PC-9 (cell line): ENCODE measurements at regions not wholly inside any gene's neighbourhood (a gene's known extent, or its start where the extent isn't known, plus 50 kb on each side); places are given as distances from the start of the nearest gene placed in this dataset.

Source experiments
- EZH2 ChIP-seq: fragments of 200-600 bp; sonication (generic); IDR thresholded peaks from 2 replicates; pipeline ENCODE4 v1.8.0; 2017; ENCODE audit warnings: antibody characterized with exemption, low read depth
- TF ChIP-seq, protein P1 (sequence below): fragments of 200-600 bp; sonication (generic); conservative IDR thresholded peaks from 2 replicates; pipeline ENCODE4 v1.6.1; 2017; ENCODE audit warnings: mixed run types, antibody characterized with exemption, mild to moderate bottlenecking, moderate library complexity

DNA sequence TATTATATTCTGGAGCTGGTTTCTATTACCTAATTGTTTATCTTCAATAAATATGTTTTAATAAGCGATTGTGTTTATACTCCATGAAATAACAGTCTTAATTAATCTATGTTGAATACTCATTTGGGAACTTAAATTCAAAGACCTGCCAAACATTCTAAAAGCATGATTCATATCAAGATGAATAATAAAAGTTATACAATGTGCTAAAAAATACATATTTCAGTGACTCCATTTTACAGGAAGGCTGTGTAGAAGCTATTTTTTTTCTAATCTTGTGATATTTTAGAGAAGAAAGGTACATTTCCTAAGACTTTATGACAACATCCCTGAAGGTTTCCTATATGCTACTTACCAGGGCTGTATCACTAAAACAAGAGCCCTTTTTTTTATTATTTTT lies 417.9 kb downstream of the NFIB start:
- TF ChIP-seq EZH2 = no peak
- TF ChIP-seq, protein P1, sequence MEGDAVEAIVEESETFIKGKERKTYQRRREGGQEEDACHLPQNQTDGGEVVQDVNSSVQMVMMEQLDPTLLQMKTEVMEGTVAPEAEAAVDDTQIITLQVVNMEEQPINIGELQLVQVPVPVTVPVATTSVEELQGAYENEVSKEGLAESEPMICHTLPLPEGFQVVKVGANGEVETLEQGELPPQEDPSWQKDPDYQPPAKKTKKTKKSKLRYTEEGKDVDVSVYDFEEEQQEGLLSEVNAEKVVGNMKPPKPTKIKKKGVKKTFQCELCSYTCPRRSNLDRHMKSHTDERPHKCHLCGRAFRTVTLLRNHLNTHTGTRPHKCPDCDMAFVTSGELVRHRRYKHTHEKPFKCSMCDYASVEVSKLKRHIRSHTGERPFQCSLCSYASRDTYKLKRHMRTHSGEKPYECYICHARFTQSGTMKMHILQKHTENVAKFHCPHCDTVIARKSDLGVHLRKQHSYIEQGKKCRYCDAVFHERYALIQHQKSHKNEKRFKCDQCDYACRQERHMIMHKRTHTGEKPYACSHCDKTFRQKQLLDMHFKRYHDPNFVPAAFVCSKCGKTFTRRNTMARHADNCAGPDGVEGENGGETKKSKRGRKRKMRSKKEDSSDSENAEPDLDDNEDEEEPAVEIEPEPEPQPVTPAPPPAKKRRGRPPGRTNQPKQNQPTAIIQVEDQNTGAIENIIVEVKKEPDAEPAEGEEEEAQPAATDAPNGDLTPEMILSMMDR = no peak
